DOHH2 (cell line): ENCODE measurements at regions not wholly inside any gene's neighbourhood (a gene's known extent, or its start where the extent isn't known, plus 50 kb on each side); places are given as distances from the start of the nearest gene placed in this dataset.

Source experiments
- H3F3A ChIP-seq: fragments of 200-600 bp; sonication (generic), shearing (Covaris generic); 2 replicates; pipeline ENCODE4 v1.6.0; 2016; ENCODE audit warnings: antibody characterized with exemption, mild to moderate bottlenecking; ENCODE audit not compliant: control insufficient read depth, insufficient read depth
- H3K27ac ChIP-seq: fragments of 200-600 bp; sonication (generic); 2 replicates; pipeline ENCODE4 v1.5.1; 2014; ENCODE audit warnings: low read depth, mild to moderate bottlenecking, low read length, moderate library complexity
- H3K27me3 ChIP-seq: fragments of 200-600 bp; sonication (generic); 2 replicates; pipeline ENCODE4 v1.6.1; 2014; ENCODE audit warnings: mild to moderate bottlenecking, low read length, mixed read lengths; ENCODE audit not compliant: control insufficient read depth
- H3K36me3 ChIP-seq: fragments of 200-600 bp; sonication (generic); 2 replicates; pipeline ENCODE4 v1.6.1; 2014; ENCODE audit warnings: mild to moderate bottlenecking, low read length, moderate library complexity, mixed read lengths; ENCODE audit not compliant: control insufficient read depth
- H3K4me1 ChIP-seq: fragments of 200-600 bp; sonication (generic); 2 replicates; pipeline ENCODE4 v1.6.1; 2014; ENCODE audit warnings: mild to moderate bottlenecking, low read length, mixed read lengths; ENCODE audit not compliant: control insufficient read depth
- H3K4me2 ChIP-seq: fragments of 200-600 bp; sonication (generic); 2 replicates; pipeline ENCODE4 v1.6.0; 2014; ENCODE audit warnings: mild to moderate bottlenecking, low read length, moderate library complexity
- H3K4me3 ChIP-seq: fragments of 200-600 bp; sonication (generic); 2 replicates; pipeline ENCODE4 v1.5.1; 2014; ENCODE audit warnings: mild to moderate bottlenecking, low read length, mixed read lengths
- H3K79me2 ChIP-seq: fragments of 200-600 bp; sonication (generic); 2 replicates; pipeline ENCODE4 v1.6.1; 2014; ENCODE audit warnings: mild to moderate bottlenecking, low read length, mixed read lengths; ENCODE audit not compliant: control insufficient read depth
- H3K9me2 ChIP-seq: fragments of 200-600 bp; sonication (generic); replicated peaks from 2 replicates; pipeline ENCODE4 v1.6.1; 2014; ENCODE audit warnings: mild to moderate bottlenecking, low read length, mixed read lengths; ENCODE audit not compliant: control insufficient read depth
- H3K9me3 ChIP-seq: fragments of 200-600 bp; sonication (generic); 2 replicates; pipeline ENCODE4 v1.6.1; 2014; ENCODE audit warnings: antibody characterized with exemption, low read length, mixed read lengths; ENCODE audit not compliant: control insufficient read depth, insufficient read depth
- H4K20me1 ChIP-seq: fragments of 200-600 bp; sonication (generic); 2 replicates; pipeline ENCODE4 v1.6.0; 2014; ENCODE audit warnings: low read depth, mild to moderate bottlenecking, antibody characterized with exemption, low read length, moderate library complexity; ENCODE audit not compliant: control insufficient read depth, insufficient read depth
- CTCF ChIP-seq: fragments of 200-600 bp; sonication (generic); IDR thresholded peaks from one replicate; pipeline ENCODE4 v1.5.1; 2014; ENCODE audit warnings: antibody characterized with exemption, mild to moderate bottlenecking, low read depth, low read length; ENCODE audit not compliant: poor library complexity, severe bottlenecking
- EZH2phosphoT487 ChIP-seq: fragments of 200-600 bp; sonication (generic); IDR thresholded peaks from 2 replicates; pipeline ENCODE4 v1.6.1; 2017; ENCODE audit warnings: borderline replicate concordance, mild to moderate bottlenecking, antibody characterized with exemption, low read length, moderate library complexity, mixed read lengths

DNA sequence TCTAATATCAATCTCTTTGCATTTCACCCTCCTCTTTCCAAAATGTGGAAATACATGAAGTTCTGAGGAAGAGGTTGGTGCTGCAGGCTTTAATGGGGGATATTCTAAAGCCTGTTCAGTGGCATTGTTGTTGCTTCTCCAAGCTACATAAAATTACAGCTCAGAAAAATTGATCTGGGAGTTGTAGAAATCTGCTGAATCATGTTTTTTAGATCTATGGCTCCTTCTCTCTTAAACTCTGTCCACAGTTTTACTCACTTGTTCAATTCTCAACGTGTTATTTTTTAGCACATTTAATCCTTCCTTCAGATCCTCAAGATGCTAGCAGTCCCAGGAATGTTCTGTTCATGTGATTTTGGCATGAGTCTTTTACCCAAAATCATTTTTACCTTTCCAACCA, 949.5 kb upstream of the ADGRL3 start:
- H3K27me3 ChIP-seq, result no peaks in the 10 kb centered on the region
- no peaks in the 10 kb centered on the region for H4K20me1 ChIP-seq
- H3K4me1 ChIP-seq, result no peaks in the 10 kb centered on the region
- no peaks in the 10 kb centered on the region for H3K36me3 ChIP-seq
- TF ChIP-seq CTCF, result no peak
- no peak for TF ChIP-seq EZH2phosphoT487
- H3K9me2 ChIP-seq, result no peaks in the 10 kb centered on the region
- no peak overlapping the region for H3K4me3 ChIP-seq
- no peaks in the 10 kb centered on the region for H3K9me3 ChIP-seq
- no peak overlapping the region for H3K27ac ChIP-seq
- no peaks in the 10 kb centered on the region for H3F3A ChIP-seq
- no peaks in the 10 kb centered on the region for H3K79me2 ChIP-seq
- no peak overlapping the region for H3K4me2 ChIP-seq

- Histone ChIP-seq H3K9me2 (no peaks in the 10 kb centered on the region), H3K27me3 (no peaks in the 10 kb centered on the region), H3K79me2 (no peaks in the 10 kb centered on the region), H3K9me3 (no peaks in the 10 kb centered on the region), H3K4me2 (no peak overlapping the region), H3K27ac (no peak overlapping the region), H3K36me3 (no peaks in the 10 kb centered on the region), H3K4me3 (no peak overlapping the region), H3K4me1 (no peaks in the 10 kb centered on the region), H4K20me1 (no peaks in the 10 kb centered on the region), H3F3A (no peaks in the 10 kb centered on the region)
- no peak for TF ChIP-seq EZH2phosphoT487
- no peak for TF ChIP-seq CTCF
Measured at GRCh38 chr4:60259781-60260180, 940.3 kb upstream of the ADGRL3 start.

DNA sequence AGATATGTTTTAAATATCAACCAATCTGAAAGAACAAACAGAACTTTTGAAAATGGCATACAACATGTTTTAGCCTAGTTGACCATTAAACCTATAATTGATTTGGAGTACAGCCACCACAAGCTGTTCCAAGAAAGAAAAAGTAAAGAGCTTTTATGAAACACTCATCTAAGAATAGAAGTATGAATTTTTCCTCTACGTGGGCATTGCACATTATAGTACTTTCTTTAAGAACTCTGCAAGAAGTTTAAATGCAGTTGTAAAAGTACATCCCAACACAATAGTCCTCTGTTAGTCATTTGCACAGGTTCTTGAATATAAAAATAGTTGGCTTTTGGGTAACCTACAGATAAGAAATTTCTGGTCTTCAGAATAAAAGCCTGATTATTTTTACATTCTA, 933.6 kb upstream of the ADGRL3 start:
- Histone ChIP-seq H4K20me1 (no peaks in the 10 kb centered on the region), H3K4me2 (no peak overlapping the region), H3K9me3 (no peaks in the 10 kb centered on the region), H3K27ac (no peak overlapping the region), H3K27me3 (no peaks in the 10 kb centered on the region), H3K4me1 (no peaks in the 10 kb centered on the region), H3F3A (no peaks in the 10 kb centered on the region), H3K36me3 (no peaks in the 10 kb centered on the region), H3K9me2 (no peaks in the 10 kb centered on the region), H3K79me2 (no peaks in the 10 kb centered on the region), H3K4me3 (no peak overlapping the region)
- TF ChIP-seq CTCF (no peak), EZH2phosphoT487 (no peak)

DNA sequence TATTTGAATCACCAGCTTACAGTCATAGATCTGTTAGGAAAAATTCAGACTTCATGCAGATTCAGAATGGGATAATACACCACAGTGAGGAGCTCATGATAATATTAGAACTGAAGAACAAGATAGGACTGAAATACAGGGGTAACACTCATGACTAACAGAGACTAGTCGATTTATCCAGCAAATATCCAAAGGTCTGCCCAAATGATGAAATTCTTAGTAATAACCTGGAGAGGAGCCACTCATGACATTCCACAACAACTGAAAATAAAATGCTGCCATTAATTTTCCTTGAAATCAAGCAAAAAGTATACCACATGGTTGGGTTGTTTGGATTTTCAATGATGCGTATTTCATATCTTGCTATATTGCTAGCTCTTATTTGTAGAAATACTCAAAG, 903.7 kb upstream of the ADGRL3 start:
- no peaks in the 10 kb centered on the region for H3K9me2 ChIP-seq
- H3K79me2 ChIP-seq, result no peaks in the 10 kb centered on the region
- TF ChIP-seq EZH2phosphoT487 (no peak), CTCF (no peak)
- no peak overlapping the region for H3K4me2 ChIP-seq
- H3F3A ChIP-seq, result no peaks in the 10 kb centered on the region
- H3K4me1 ChIP-seq, result no peaks in the 10 kb centered on the region
- H3K9me3 ChIP-seq, result no peaks in the 10 kb centered on the region
- no peaks in the 10 kb centered on the region for H3K27me3 ChIP-seq
- no peaks in the 10 kb centered on the region for H3K36me3 ChIP-seq
- no peaks in the 10 kb centered on the region for H4K20me1 ChIP-seq
- H3K4me3 ChIP-seq, result no peak overlapping the region
- H3K27ac ChIP-seq, result no peak overlapping the region
